Muscle of leg (tissue), 3 donors: ENCODE measurements at regions not wholly inside any gene's neighbourhood (a gene's known extent, or its start where the extent isn't known, plus 50 kb on each side); places are given as distances from the start of the nearest gene placed in this dataset.

Experiments used
- DNase-seq: peaks from one replicate; pipeline ENCODE4 v3.0.0; 2013
- H3K27ac ChIP-seq: one replicate; pipeline ENCODE4 v1.5.1; 2013; ENCODE audit warnings: mild to moderate bottlenecking, low read length, control low read depth
- H3K27me3 ChIP-seq: one replicate; pipeline ENCODE4 v1.6.1; 2013; ENCODE audit warnings: low read length; ENCODE audit not compliant: control insufficient read depth, insufficient read depth
- H3K36me3 ChIP-seq: one replicate; pipeline ENCODE4 v1.6.1; 2013; ENCODE audit warnings: low read length; ENCODE audit not compliant: control insufficient read depth, insufficient read depth
- H3K4me1 ChIP-seq: one replicate; pipeline ENCODE4 v1.6.1; 2013; ENCODE audit warnings: low read length; ENCODE audit not compliant: control insufficient read depth, insufficient read depth
- H3K4me3 ChIP-seq: one replicate; pipeline ENCODE4 v1.5.1; 2013; ENCODE audit warnings: low read length, control low read depth
- H3K9me3 ChIP-seq: replicated peaks from 2 replicates; pipeline ENCODE4 v1.6.1; 2013; ENCODE audit warnings: low read depth, low read length; ENCODE audit not compliant: control insufficient read depth
- WGBS: methylation state at CpG from one replicate; pipeline ENCODE4 v1.1.5; 2013; ENCODE audit warnings: missing lambda C conversion rate; ENCODE audit not compliant: insufficient coverage; 5-methylcytosine and 5-hydroxymethylcytosine counted together

GRCh38 chr1:95575291-95575690 is 341.3 kb downstream of the RWDD3 start:
- Histone ChIP-seq H3K36me3 (no peaks in the 10 kb centered on the region), H3K4me1 (no peaks in the 10 kb centered on the region), H3K4me3 (no peak overlapping the region), H3K27me3 (no peaks in the 10 kb centered on the region), H3K9me3 (no peaks in the 10 kb centered on the region), H3K27ac (no peak overlapping the region)
- no CpG with 5 or more reads among the region's 3 CpGs for WGBS
- DNase-seq, result no peak

- DNase-seq, result no peak
- no peaks in the 10 kb centered on the region for H3K27me3 ChIP-seq
- no peaks in the 10 kb centered on the region for H3K36me3 ChIP-seq
- 30% methylated on average over 3 of the region's 3 CpGs for WGBS
- no peaks in the 10 kb centered on the region for H3K4me1 ChIP-seq
- H3K27ac ChIP-seq, result no peak overlapping the region
- H3K4me3 ChIP-seq, result no peak overlapping the region
- H3K9me3 ChIP-seq, result no peaks in the 10 kb centered on the region
These were observed 344.5 kb downstream of the RWDD3 start for GRCh38 chr1:95578462-95578861.

GRCh38 chr1:95582191-95582590 is 348.2 kb downstream of the RWDD3 start:
- H3K36me3 ChIP-seq, result no peaks in the 10 kb centered on the region
- no peak overlapping the region for H3K4me3 ChIP-seq
- no CpG with 5 or more reads among the region's 1 CpG for WGBS
- H3K27me3 ChIP-seq, result no peaks in the 10 kb centered on the region
- no peak for DNase-seq
- no peaks in the 10 kb centered on the region for H3K9me3 ChIP-seq
- H3K4me1 ChIP-seq, result no peaks in the 10 kb centered on the region
- no peak overlapping the region for H3K27ac ChIP-seq

- WGBS, result 60% methylated on average over 1 of the region's 4 CpGs
- no peak overlapping the region for H3K4me3 ChIP-seq
- H3K9me3 ChIP-seq, result no peaks in the 10 kb centered on the region
- H3K27me3 ChIP-seq, result no peaks in the 10 kb centered on the region
- H3K36me3 ChIP-seq, result no peaks in the 10 kb centered on the region
- H3K27ac ChIP-seq, result no peak overlapping the region
- no peaks in the 10 kb centered on the region for H3K4me1 ChIP-seq
- no peak for DNase-seq
These were observed 348.7 kb downstream of the RWDD3 start for GRCh38 chr1:95582746-95583145.

- H3K36me3 ChIP-seq, result no peaks in the 10 kb centered on the region
- WGBS, result 79% methylated on average over 2 of the region's 4 CpGs
- H3K27me3 ChIP-seq, result no peaks in the 10 kb centered on the region
- H3K27ac ChIP-seq, result no peak overlapping the region
- no peak overlapping the region for H3K4me3 ChIP-seq
- no peaks in the 10 kb centered on the region for H3K9me3 ChIP-seq
- DNase-seq, result no peak
- H3K4me1 ChIP-seq, result no peaks in the 10 kb centered on the region
These were observed 349.7 kb downstream of the RWDD3 start for GRCh38 chr1:95583661-95584210.

GRCh38 chr1:95584315-95584714 is 350.3 kb downstream of the RWDD3 start:
- DNase-seq, result peak; percentile 4
- H3K27me3 ChIP-seq, result no peaks in the 10 kb centered on the region
- no peak overlapping the region for H3K4me3 ChIP-seq
- no peaks in the 10 kb centered on the region for H3K36me3 ChIP-seq
- no peaks in the 10 kb centered on the region for H3K9me3 ChIP-seq
- H3K4me1 ChIP-seq, result no peaks in the 10 kb centered on the region
- 60% methylated on average over 1 of the region's 4 CpGs for WGBS
- H3K27ac ChIP-seq, result no peak overlapping the region

- Histone ChIP-seq H3K4me1 (no peaks in the 10 kb centered on the region), H3K4me3 (no peak overlapping the region), H3K9me3 (no peaks in the 10 kb centered on the region), H3K36me3 (no peaks in the 10 kb centered on the region), H3K27ac (no peak overlapping the region), H3K27me3 (no peaks in the 10 kb centered on the region)
- WGBS, result no CpG with 5 or more reads among the region's 3 CpGs
- DNase-seq, result no peak
These were observed 370.8 kb downstream of the RWDD3 start for GRCh38 chr1:95604771-95605170.

GRCh38 chr1:95614197-95614596 is 380.2 kb downstream of the RWDD3 start:
- Histone ChIP-seq H3K27me3 (no peaks in the 10 kb centered on the region), H3K4me1 (peaks cover 1% of the 10 kb centered on the region)
- 86% methylated on average over 2 of the region's 5 CpGs for WGBS

GRCh38 chr1:95615421-95615820 is 381.4 kb downstream of the RWDD3 start:
- H3K27me3 ChIP-seq, result no peaks in the 10 kb centered on the region
- WGBS, result no CpG with 5 or more reads among the region's 3 CpGs
- H3K27ac ChIP-seq, result no peak overlapping the region
- no peak for DNase-seq
- no peak overlapping the region for H3K4me3 ChIP-seq
- H3K36me3 ChIP-seq, result no peaks in the 10 kb centered on the region
- no peaks in the 10 kb centered on the region for H3K9me3 ChIP-seq
- peaks cover 2% of the 10 kb centered on the region for H3K4me1 ChIP-seq

More at GRCh38 chr1:95614197-95614596, 380.2 kb downstream of the RWDD3 start:
- Histone ChIP-seq H3K9me3 (no peaks in the 10 kb centered on the region), H3K36me3 (no peaks in the 10 kb centered on the region), H3K27ac (no peak overlapping the region), H3K4me3 (no peak overlapping the region)
- DNase-seq, result no peak

GRCh38 chr1:95620076-95620475 is 386.1 kb downstream of the RWDD3 start:
- Histone ChIP-seq H3K4me3 (no peak overlapping the region), H3K9me3 (no peaks in the 10 kb centered on the region), H3K4me1 (peaks cover 2% of the 10 kb centered on the region), H3K27ac (no peak overlapping the region), H3K36me3 (no peaks in the 10 kb centered on the region), H3K27me3 (no peaks in the 10 kb centered on the region)
- WGBS, result 86% methylated on average over 4 of the region's 5 CpGs
- DNase-seq, result no peak

- Histone ChIP-seq H3K4me3 (no peak overlapping the region), H3K9me3 (no peaks in the 10 kb centered on the region), H3K36me3 (no peaks in the 10 kb centered on the region), H3K4me1 (peaks cover 2% of the 10 kb centered on the region), H3K27ac (no peak overlapping the region), H3K27me3 (no peaks in the 10 kb centered on the region)
- WGBS, result 20% methylated on average over 3 of the region's 5 CpGs
- DNase-seq, result no peak
These were observed 388.6 kb downstream of the RWDD3 start for GRCh38 chr1:95622609-95623008.
